GM10248 (cell line): ENCODE measurements at regions not wholly inside any gene's neighbourhood (a gene's known extent, or its start where the extent isn't known, plus 50 kb on each side); places are given as distances from the start of the nearest gene placed in this dataset.

Experiments
- CTCF ChIA-PET: fragments of 300-600 bp; sonication (Branson Sonifier 250); formaldehyde crosslinking; extraction: SDS; loops from one replicate; lab custom pipeline; 2021; ENCODE audit warnings: antibody characterized with exemption; lab: Yijun Ruan, JAX
- POLR2A ChIA-PET: fragments of 350-650 bp; sonication (Branson Sonifier 250); formaldehyde crosslinking; extraction: SDS; loops from one replicate; lab custom pipeline; 2020; ENCODE audit warnings: antibody characterized with exemption; lab: Yijun Ruan, JAX
- DNase-seq: peaks from one replicate; pipeline ENCODE4 v3.0.0; 2012; ENCODE audit errors: extremely low spot score
- TF ChIP-seq, protein P1 (sequence below): IDR thresholded peaks from 2 replicates; pipeline ENCODE4 v1.5.1; 2012; ENCODE audit warnings: mild to moderate bottlenecking, low read depth; ENCODE audit errors: extremely low read depth, missing control alignments, control extremely low read depth

DNA sequence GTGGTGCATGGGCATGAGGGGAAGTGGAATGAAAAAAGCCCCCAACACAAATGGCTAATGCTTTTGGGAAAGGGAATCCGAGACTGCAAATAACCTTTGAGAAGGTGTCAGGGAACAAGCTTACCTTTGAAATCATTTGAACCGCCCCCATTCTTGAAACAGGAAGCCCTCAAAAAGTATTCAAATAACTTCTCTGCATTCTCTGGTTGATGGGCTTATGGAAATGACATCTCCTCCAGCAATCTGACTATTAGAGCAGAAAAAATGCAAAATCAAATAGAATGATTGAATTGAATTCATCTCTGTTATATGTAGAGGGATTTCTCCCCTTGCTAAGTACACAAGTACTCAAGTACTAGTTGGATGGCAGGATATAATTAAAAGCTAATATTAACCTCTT, 409.9 kb downstream of the TMEM135 start:
- DNase-seq, result no peak
- ChIA-PET POLR2A (no interaction called here), CTCF (interaction anchor here (0.9 to 1.6 kb wide), 2 partner anchors 13 to 22 kb away, joined by 3 to 5 read pairs; no protein-coding TSS in a partner anchor)
- TF ChIP-seq, protein P1, sequence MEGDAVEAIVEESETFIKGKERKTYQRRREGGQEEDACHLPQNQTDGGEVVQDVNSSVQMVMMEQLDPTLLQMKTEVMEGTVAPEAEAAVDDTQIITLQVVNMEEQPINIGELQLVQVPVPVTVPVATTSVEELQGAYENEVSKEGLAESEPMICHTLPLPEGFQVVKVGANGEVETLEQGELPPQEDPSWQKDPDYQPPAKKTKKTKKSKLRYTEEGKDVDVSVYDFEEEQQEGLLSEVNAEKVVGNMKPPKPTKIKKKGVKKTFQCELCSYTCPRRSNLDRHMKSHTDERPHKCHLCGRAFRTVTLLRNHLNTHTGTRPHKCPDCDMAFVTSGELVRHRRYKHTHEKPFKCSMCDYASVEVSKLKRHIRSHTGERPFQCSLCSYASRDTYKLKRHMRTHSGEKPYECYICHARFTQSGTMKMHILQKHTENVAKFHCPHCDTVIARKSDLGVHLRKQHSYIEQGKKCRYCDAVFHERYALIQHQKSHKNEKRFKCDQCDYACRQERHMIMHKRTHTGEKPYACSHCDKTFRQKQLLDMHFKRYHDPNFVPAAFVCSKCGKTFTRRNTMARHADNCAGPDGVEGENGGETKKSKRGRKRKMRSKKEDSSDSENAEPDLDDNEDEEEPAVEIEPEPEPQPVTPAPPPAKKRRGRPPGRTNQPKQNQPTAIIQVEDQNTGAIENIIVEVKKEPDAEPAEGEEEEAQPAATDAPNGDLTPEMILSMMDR, result no peak

DNA sequence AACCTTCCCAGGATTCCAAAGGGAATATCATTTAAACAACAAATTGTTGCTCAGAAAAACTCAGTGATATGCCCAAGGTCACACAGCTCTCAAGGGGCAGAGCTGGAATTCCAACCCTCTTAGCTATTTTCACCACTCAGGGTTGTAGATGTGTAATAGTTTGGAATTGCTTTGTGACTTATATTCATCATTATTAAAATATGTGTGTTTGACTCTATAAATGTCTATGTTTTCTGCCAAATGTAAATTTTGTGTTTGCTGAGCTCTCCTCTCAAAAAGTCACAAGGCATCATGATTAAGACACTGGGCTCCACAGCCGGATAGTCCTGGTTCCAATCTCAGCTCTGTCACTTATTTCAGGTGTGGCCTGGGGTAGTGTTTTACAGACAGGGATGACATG, 407.3 kb downstream of the TMEM135 start:
- ChIA-PET CTCF (interaction anchor here (0.9 to 1.1 kb wide), 2 partner anchors 9 to 23 kb away, joined by 3 to 4 read pairs; no protein-coding TSS in a partner anchor), POLR2A (no interaction called here)
- no peak for DNase-seq
- TF ChIP-seq, protein P1, result no peak

DNA sequence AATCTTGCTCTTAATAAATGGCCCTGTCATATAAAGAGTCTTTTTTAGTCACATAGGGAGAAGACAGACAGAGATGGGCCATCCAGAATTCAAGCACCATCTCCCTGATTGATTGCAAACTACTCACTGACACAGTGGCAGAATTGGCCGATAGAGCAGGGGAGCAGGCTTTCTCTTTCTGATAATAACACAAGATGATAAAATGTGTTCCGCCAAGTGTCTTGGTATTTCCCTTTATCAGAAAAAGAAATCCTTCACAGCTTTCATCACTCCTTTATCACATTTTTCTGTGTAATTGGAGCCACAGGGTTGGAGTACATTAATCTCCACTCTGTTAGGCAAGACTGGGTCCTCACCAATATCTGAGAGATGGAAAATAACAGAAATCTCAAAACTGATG, 406.0 kb downstream of the TMEM135 start:
- no peak for DNase-seq
- POLR2A ChIA-PET, result no interaction called here
- TF ChIP-seq, protein P1, result no peak
- CTCF ChIA-PET, result interaction anchor here (0.9 to 1.0 kb wide), 2 partner anchors 11 to 23 kb away, joined by 3 read pairs; no protein-coding TSS in a partner anchor

DNA sequence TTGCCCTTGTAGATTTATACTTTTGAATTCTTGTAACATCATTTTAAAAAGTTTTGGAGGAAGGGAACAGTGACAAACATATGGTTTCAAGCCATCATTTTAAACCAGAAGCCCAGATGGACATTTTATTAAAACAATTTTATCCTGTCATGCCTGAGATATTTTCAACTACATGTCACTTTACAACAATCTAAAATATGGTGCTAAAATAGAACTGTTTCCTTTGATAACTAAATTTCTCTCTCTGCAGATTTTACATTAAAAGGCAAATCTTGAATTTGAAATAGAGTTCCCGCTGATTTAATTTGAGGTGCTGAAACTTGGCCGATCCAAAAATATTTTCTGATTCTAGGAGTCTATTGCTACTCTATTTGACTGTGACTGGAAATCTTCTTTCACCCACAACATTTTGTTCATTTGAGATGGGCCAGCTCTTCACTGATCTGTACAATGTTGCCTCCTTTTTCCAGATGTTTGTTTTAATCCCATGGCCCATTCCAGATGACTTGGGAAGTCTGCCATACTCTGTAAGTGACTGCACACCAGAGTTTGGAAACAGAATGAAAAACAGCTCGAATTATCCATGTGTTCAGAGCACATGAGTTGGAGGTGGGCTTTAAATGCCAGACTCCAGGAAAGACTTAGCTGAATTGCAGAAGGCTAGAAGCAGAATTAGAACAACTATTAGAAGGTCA, 402.5 kb downstream of the TMEM135 start:
- ChIA-PET POLR2A (no interaction called here), CTCF (interaction anchor here (1.0 to 1.7 kb wide), 5 partner anchors 8 to 88 kb away, joined by 3 to 5 read pairs (median 3); no protein-coding TSS in a partner anchor)
- TF ChIP-seq, protein P1, result no peak
- DNase-seq, result no peak

DNA sequence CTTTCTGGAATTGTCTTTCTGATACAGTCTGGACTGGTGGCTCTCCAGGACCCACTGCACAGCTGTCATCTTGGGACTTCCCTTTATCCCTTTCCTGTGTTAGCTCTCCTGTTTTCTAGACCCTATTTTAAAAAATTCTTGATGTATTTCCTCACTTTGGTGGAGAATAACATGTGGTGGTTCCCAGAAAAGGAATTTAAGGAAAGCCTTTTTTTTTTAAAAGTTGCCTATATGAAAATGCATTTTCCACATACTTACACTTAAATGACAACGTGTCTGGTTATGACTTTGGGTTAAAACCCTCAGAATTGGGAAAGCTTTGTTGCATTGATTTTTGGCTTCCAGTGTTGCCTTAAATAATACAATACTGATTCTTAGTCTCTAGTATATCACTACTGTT, 400.7 kb downstream of the TMEM135 start:
- ChIA-PET POLR2A (no interaction called here), CTCF (no interaction called here)
- DNase-seq, result no peak
- TF ChIP-seq, protein P1, result no peak

DNA sequence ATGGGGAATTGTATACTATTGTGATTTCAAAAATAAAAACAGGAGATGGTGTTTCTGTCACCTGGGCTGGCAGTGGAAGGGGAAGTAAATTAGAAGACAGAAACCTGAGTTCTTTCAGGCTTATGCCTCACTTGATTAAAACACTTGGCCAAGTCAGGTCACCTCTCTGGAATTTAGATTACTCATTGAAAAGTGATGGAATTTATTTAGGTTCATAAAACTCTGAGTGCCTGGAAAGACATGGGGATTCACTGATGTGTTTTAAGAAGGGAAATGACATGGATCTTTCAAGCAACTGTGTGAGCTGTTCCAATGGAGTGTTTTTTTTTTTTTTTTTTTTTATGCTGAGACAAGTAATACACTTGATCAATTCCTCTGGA, 400.1 kb downstream of the TMEM135 start:
- no peak for DNase-seq
- TF ChIP-seq, protein P1, result no peak
- CTCF ChIA-PET, result interaction anchor here (1.0 kb wide), 1 partner anchor 16 kb away, joined by 5 read pairs; no protein-coding TSS in a partner anchor
- POLR2A ChIA-PET, result no interaction called here
